HCT116 (cell line): ENCODE measurements at regions not wholly inside any gene's neighbourhood (a gene's known extent, or its start where the extent isn't known, plus 50 kb on each side); places are given as distances from the start of the nearest gene placed in this dataset.

Experiments used
- CBX3 ChIP-seq: IDR thresholded peaks from 2 replicates; pipeline ENCODE4 v1.6.1; 2012; ENCODE audit warnings: low read depth
- EZH2 ChIP-seq: fragments of 200-600 bp; sonication (generic); IDR thresholded peaks from 2 replicates; pipeline ENCODE4 v1.6.1; 2017; ENCODE audit warnings: antibody characterized with exemption, mixed run types
- MAX ChIP-seq: IDR thresholded peaks from 2 replicates; pipeline ENCODE4 v1.6.1; 2012
- POLR2A ChIP-seq: IDR thresholded peaks from 2 replicates; pipeline ENCODE4 v1.7.0; 2011; ENCODE audit warnings: borderline replicate concordance; ENCODE audit not compliant: insufficient read depth, insufficient read length; ENCODE audit errors: extremely low read depth
- POLR2AphosphoS5 ChIP-seq: IDR thresholded peaks from 2 replicates; pipeline ENCODE4 v1.6.1; 2011; ENCODE audit warnings: mild to moderate bottlenecking, low read depth, low read length, moderate library complexity
- TCF7L2 ChIP-seq: IDR thresholded peaks from 2 replicates; pipeline ENCODE4 v1.7.0; 2011; ENCODE audit warnings: borderline replicate concordance, inconsistent platforms; ENCODE audit not compliant: insufficient read depth, insufficient read length; ENCODE audit errors: extremely low read depth
- TF ChIP-seq, protein P1 (sequence below), 3 experiments: fragments of 200-600 bp in 1 of 3; sonication (generic) in 1 of 3; IDR thresholded peaks in 2 of 3; conservative IDR thresholded peaks in 1 of 3; 2 replicates each; pipeline ENCODE4 v1.5.1; 2012 to 2017; ENCODE audit warnings: low read depth in 2 of 3, low read length in 2 of 3, antibody characterized with exemption in 1 of 3, borderline replicate concordance in 1 of 3, control low read depth in 1 of 3, mild to moderate bottlenecking in 1 of 3, mixed read lengths in 1 of 3, mixed run types in 1 of 3, moderate library complexity in 1 of 3; ENCODE audit not compliant: insufficient read depth in 1 of 3
- TF ChIP-seq, protein P2 (sequence below): IDR thresholded peaks from 2 replicates; pipeline ENCODE4 v1.6.1; 2012; ENCODE audit warnings: low read depth
- TF ChIP-seq, protein P3 (sequence below): IDR thresholded peaks from 2 replicates; pipeline ENCODE4 v1.6.1; 2012

GRCh38 chr17:70780031-70780430, 610.7 kb downstream of the KCNJ2 start:
- TF ChIP-seq, protein P1, sequence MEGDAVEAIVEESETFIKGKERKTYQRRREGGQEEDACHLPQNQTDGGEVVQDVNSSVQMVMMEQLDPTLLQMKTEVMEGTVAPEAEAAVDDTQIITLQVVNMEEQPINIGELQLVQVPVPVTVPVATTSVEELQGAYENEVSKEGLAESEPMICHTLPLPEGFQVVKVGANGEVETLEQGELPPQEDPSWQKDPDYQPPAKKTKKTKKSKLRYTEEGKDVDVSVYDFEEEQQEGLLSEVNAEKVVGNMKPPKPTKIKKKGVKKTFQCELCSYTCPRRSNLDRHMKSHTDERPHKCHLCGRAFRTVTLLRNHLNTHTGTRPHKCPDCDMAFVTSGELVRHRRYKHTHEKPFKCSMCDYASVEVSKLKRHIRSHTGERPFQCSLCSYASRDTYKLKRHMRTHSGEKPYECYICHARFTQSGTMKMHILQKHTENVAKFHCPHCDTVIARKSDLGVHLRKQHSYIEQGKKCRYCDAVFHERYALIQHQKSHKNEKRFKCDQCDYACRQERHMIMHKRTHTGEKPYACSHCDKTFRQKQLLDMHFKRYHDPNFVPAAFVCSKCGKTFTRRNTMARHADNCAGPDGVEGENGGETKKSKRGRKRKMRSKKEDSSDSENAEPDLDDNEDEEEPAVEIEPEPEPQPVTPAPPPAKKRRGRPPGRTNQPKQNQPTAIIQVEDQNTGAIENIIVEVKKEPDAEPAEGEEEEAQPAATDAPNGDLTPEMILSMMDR (IDR thresholded peaks at IDR 0.05 in 2 of 3, conservative IDR thresholded peaks at IDR 0.05 in 1 of 3; ENCODE audit: borderline replicate concordance in 1 of 3, insufficient read depth in 1 of 3, low read depth in 2 of 3, low read length in 2 of 3), result no peak
- TF ChIP-seq CBX3 (no peak), POLR2A (no peak), POLR2AphosphoS5 (no peak), MAX (no peak), EZH2 (no peak), TCF7L2 (no peak)
- TF ChIP-seq, protein P2, sequence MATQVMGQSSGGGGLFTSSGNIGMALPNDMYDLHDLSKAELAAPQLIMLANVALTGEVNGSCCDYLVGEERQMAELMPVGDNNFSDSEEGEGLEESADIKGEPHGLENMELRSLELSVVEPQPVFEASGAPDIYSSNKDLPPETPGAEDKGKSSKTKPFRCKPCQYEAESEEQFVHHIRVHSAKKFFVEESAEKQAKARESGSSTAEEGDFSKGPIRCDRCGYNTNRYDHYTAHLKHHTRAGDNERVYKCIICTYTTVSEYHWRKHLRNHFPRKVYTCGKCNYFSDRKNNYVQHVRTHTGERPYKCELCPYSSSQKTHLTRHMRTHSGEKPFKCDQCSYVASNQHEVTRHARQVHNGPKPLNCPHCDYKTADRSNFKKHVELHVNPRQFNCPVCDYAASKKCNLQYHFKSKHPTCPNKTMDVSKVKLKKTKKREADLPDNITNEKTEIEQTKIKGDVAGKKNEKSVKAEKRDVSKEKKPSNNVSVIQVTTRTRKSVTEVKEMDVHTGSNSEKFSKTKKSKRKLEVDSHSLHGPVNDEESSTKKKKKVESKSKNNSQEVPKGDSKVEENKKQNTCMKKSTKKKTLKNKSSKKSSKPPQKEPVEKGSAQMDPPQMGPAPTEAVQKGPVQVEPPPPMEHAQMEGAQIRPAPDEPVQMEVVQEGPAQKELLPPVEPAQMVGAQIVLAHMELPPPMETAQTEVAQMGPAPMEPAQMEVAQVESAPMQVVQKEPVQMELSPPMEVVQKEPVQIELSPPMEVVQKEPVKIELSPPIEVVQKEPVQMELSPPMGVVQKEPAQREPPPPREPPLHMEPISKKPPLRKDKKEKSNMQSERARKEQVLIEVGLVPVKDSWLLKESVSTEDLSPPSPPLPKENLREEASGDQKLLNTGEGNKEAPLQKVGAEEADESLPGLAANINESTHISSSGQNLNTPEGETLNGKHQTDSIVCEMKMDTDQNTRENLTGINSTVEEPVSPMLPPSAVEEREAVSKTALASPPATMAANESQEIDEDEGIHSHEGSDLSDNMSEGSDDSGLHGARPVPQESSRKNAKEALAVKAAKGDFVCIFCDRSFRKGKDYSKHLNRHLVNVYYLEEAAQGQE, result no peak
- TF ChIP-seq, protein P3, sequence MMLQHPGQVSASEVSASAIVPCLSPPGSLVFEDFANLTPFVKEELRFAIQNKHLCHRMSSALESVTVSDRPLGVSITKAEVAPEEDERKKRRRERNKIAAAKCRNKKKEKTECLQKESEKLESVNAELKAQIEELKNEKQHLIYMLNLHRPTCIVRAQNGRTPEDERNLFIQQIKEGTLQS, result no peak
